ENCODE measurements at regions not wholly inside any gene's neighbourhood (a gene's known extent, or its start where the extent isn't known, plus 50 kb on each side); places are given as distances from the start of the nearest gene placed in this dataset.
A peak's percentile ranks its signal among the peaks of the same experiment; 100 is the strongest.

- Histone ChIP-seq H3K36me3 (ENCODE audit: control insufficient read depth, insufficient read depth, low read length) (no peaks in the 10 kb centered on the region), H3K4me3 (ENCODE audit: low read depth, low read length) (no peak overlapping the region), H3K27me3 (ENCODE audit: control insufficient read depth, insufficient read depth, low read length) (no peaks in the 10 kb centered on the region), H3K9me3 (ENCODE audit: control insufficient read depth, insufficient read depth, low read length) (peaks cover 1% of the 10 kb centered on the region), H3K27ac (ENCODE audit: low read depth, low read length) (no peak overlapping the region), H3K4me1 (ENCODE audit: control insufficient read depth, insufficient read depth, low read length) (no peaks in the 10 kb centered on the region)
- DNase-seq (ENCODE audit: low read depth in 4 of 6, low spot score in 6 of 6): peak in 1 of 6 donors; percentile 1
- WGBS (ENCODE audit: insufficient coverage): 1% methylated on average over 56 of the region's 57 CpGs
Measured at GRCh38 chr7:56287429-56288138, 171.4 kb upstream of the NUPR2 start.

- 78% methylated on average over 7 of the region's 7 CpGs for WGBS (ENCODE audit: insufficient coverage)
- no peak overlapping the region for H3K27ac ChIP-seq (ENCODE audit: low read depth, low read length)
- no peaks in the 10 kb centered on the region for H3K36me3 ChIP-seq (ENCODE audit: control insufficient read depth, insufficient read depth, low read length)
- peaks cover 4% of the 10 kb centered on the region for H3K9me3 ChIP-seq (ENCODE audit: control insufficient read depth, insufficient read depth, low read length)
- no peak for DNase-seq (ENCODE audit: low read depth in 4 of 6, low spot score in 6 of 6)
- no peaks in the 10 kb centered on the region for H3K4me1 ChIP-seq (ENCODE audit: control insufficient read depth, insufficient read depth, low read length)
- no peak overlapping the region for H3K4me3 ChIP-seq (ENCODE audit: low read depth, low read length)
- no peaks in the 10 kb centered on the region for H3K27me3 ChIP-seq (ENCODE audit: control insufficient read depth, insufficient read depth, low read length)
Measured at GRCh38 chr7:56256108-56256507, 139.9 kb upstream of the NUPR2 start.

GRCh38 chr7:56250135-56250534 lies 133.9 kb upstream of the NUPR2 start:
- no peaks in the 10 kb centered on the region for H3K27me3 ChIP-seq (ENCODE audit: control insufficient read depth, insufficient read depth, low read length)
- peaks cover 2% of the 10 kb centered on the region for H3K9me3 ChIP-seq (ENCODE audit: control insufficient read depth, insufficient read depth, low read length)
- DNase-seq (ENCODE audit: low read depth in 4 of 6, low spot score in 6 of 6): no peak
- H3K27ac ChIP-seq (ENCODE audit: low read depth, low read length): no peak overlapping the region
- H3K36me3 ChIP-seq (ENCODE audit: control insufficient read depth, insufficient read depth, low read length): no peaks in the 10 kb centered on the region
- 50% methylated on average over 3 of the region's 3 CpGs for WGBS (ENCODE audit: insufficient coverage)
- H3K4me3 ChIP-seq (ENCODE audit: low read depth, low read length): no peak overlapping the region
- no peaks in the 10 kb centered on the region for H3K4me1 ChIP-seq (ENCODE audit: control insufficient read depth, insufficient read depth, low read length)

GRCh38 chr7:56229631-56230030 lies 113.4 kb upstream of the NUPR2 start:
- WGBS (ENCODE audit: insufficient coverage): 19% methylated on average over 26 of the region's 28 CpGs
- H3K4me3 ChIP-seq (ENCODE audit: low read depth, low read length): no peak overlapping the region
- DNase-seq (ENCODE audit: low read depth in 4 of 6, low spot score in 6 of 6): no peak
- no peaks in the 10 kb centered on the region for H3K36me3 ChIP-seq (ENCODE audit: control insufficient read depth, insufficient read depth, low read length)
- H3K9me3 ChIP-seq (ENCODE audit: control insufficient read depth, insufficient read depth, low read length): peaks cover 2% of the 10 kb centered on the region
- no peaks in the 10 kb centered on the region for H3K4me1 ChIP-seq (ENCODE audit: control insufficient read depth, insufficient read depth, low read length)
- no peaks in the 10 kb centered on the region for H3K27me3 ChIP-seq (ENCODE audit: control insufficient read depth, insufficient read depth, low read length)
- no peak overlapping the region for H3K27ac ChIP-seq (ENCODE audit: low read depth, low read length)

GRCh38 chr7:56222866-56223265 lies 106.6 kb upstream of the NUPR2 start:
- Histone ChIP-seq H3K4me3 (ENCODE audit: low read depth, low read length) (no peak overlapping the region), H3K36me3 (ENCODE audit: control insufficient read depth, insufficient read depth, low read length) (no peaks in the 10 kb centered on the region), H3K27ac (ENCODE audit: low read depth, low read length) (no peak overlapping the region), H3K27me3 (ENCODE audit: control insufficient read depth, insufficient read depth, low read length) (no peaks in the 10 kb centered on the region), H3K9me3 (ENCODE audit: control insufficient read depth, insufficient read depth, low read length) (peaks cover 5% of the 10 kb centered on the region), H3K4me1 (ENCODE audit: control insufficient read depth, insufficient read depth, low read length) (no peaks in the 10 kb centered on the region)
- WGBS (ENCODE audit: insufficient coverage): 60% methylated on average over 6 of the region's 6 CpGs
- DNase-seq (ENCODE audit: low read depth in 4 of 6, low spot score in 6 of 6): no peak

- H3K27ac ChIP-seq (ENCODE audit: low read depth, low read length): no peak overlapping the region
- 50% methylated on average over 2 of the region's 5 CpGs for WGBS (ENCODE audit: insufficient coverage)
- H3K36me3 ChIP-seq (ENCODE audit: control insufficient read depth, insufficient read depth, low read length): no peaks in the 10 kb centered on the region
- no peak overlapping the region for H3K4me3 ChIP-seq (ENCODE audit: low read depth, low read length)
- no peaks in the 10 kb centered on the region for H3K27me3 ChIP-seq (ENCODE audit: control insufficient read depth, insufficient read depth, low read length)
- H3K4me1 ChIP-seq (ENCODE audit: control insufficient read depth, insufficient read depth, low read length): no peaks in the 10 kb centered on the region
- peaks cover 1% of the 10 kb centered on the region for H3K9me3 ChIP-seq (ENCODE audit: control insufficient read depth, insufficient read depth, low read length)
- no peak for DNase-seq (ENCODE audit: low read depth in 4 of 6, low spot score in 6 of 6)
Measured at GRCh38 chr7:56219017-56219416, 102.8 kb upstream of the NUPR2 start.

- Histone ChIP-seq H3K9me3 (ENCODE audit: control insufficient read depth, insufficient read depth, low read length) (peaks cover 1% of the 10 kb centered on the region), H3K4me1 (ENCODE audit: control insufficient read depth, insufficient read depth, low read length) (no peaks in the 10 kb centered on the region), H3K4me3 (ENCODE audit: low read depth, low read length) (no peak overlapping the region), H3K27ac (ENCODE audit: low read depth, low read length) (no peak overlapping the region), H3K27me3 (ENCODE audit: control insufficient read depth, insufficient read depth, low read length) (no peaks in the 10 kb centered on the region), H3K36me3 (ENCODE audit: control insufficient read depth, insufficient read depth, low read length) (no peaks in the 10 kb centered on the region)
- no peak for DNase-seq (ENCODE audit: low read depth in 4 of 6, low spot score in 6 of 6)
- WGBS (ENCODE audit: insufficient coverage): 89% methylated on average over 4 of the region's 4 CpGs
Measured at GRCh38 chr7:56218510-56218909, 102.3 kb upstream of the NUPR2 start.

- H3K27ac ChIP-seq (ENCODE audit: low read depth, low read length): no peak overlapping the region
- no CpG with 5 or more reads among the region's 1 CpG for WGBS (ENCODE audit: insufficient coverage)
- no peaks in the 10 kb centered on the region for H3K36me3 ChIP-seq (ENCODE audit: control insufficient read depth, insufficient read depth, low read length)
- H3K27me3 ChIP-seq (ENCODE audit: control insufficient read depth, insufficient read depth, low read length): no peaks in the 10 kb centered on the region
- H3K4me1 ChIP-seq (ENCODE audit: control insufficient read depth, insufficient read depth, low read length): no peaks in the 10 kb centered on the region
- peaks cover under 1% of the 10 kb centered on the region for H3K9me3 ChIP-seq (ENCODE audit: control insufficient read depth, insufficient read depth, low read length)
- no peak overlapping the region for H3K4me3 ChIP-seq (ENCODE audit: low read depth, low read length)
- DNase-seq (ENCODE audit: low read depth in 4 of 6, low spot score in 6 of 6): no peak
Measured at GRCh38 chr7:56213574-56213973, 97.4 kb upstream of the NUPR2 start.

GRCh38 chr7:56206420-56206819 lies 90.2 kb upstream of the NUPR2 start:
- Histone ChIP-seq H3K36me3 (ENCODE audit: control insufficient read depth, insufficient read depth, low read length) (no peaks in the 10 kb centered on the region), H3K4me1 (ENCODE audit: control insufficient read depth, insufficient read depth, low read length) (no peaks in the 10 kb centered on the region), H3K9me3 (ENCODE audit: control insufficient read depth, insufficient read depth, low read length) (no peaks in the 10 kb centered on the region)

GRCh38 chr7:56199639-56200038 lies 83.4 kb upstream of the NUPR2 start:
- Histone ChIP-seq H3K4me1 (ENCODE audit: control insufficient read depth, insufficient read depth, low read length) (no peaks in the 10 kb centered on the region), H3K4me3 (ENCODE audit: low read depth, low read length) (no peak overlapping the region), H3K27me3 (ENCODE audit: control insufficient read depth, insufficient read depth, low read length) (no peaks in the 10 kb centered on the region), H3K27ac (ENCODE audit: low read depth, low read length) (no peak overlapping the region), H3K36me3 (ENCODE audit: control insufficient read depth, insufficient read depth, low read length) (no peaks in the 10 kb centered on the region), H3K9me3 (ENCODE audit: control insufficient read depth, insufficient read depth, low read length) (peaks cover 4% of the 10 kb centered on the region)
- WGBS (ENCODE audit: insufficient coverage): no CpG with 5 or more reads among the region's 4 CpGs
- DNase-seq (ENCODE audit: low read depth in 4 of 6, low spot score in 6 of 6): no peak

More at GRCh38 chr7:56206420-56206819, 90.2 kb upstream of the NUPR2 start:
- DNase-seq (ENCODE audit: low read depth in 4 of 6, low spot score in 6 of 6): no peak
- Histone ChIP-seq H3K27ac (ENCODE audit: low read depth, low read length) (no peak overlapping the region), H3K27me3 (ENCODE audit: control insufficient read depth, insufficient read depth, low read length) (no peaks in the 10 kb centered on the region), H3K4me3 (ENCODE audit: low read depth, low read length) (no peak overlapping the region)
- no CpG with 5 or more reads among the region's 1 CpG for WGBS (ENCODE audit: insufficient coverage)
